IMR-90 (cell line): ENCODE measurements at regions not wholly inside any gene's neighbourhood (a gene's known extent, or its start where the extent isn't known, plus 50 kb on each side); places are given as distances from the start of the nearest gene placed in this dataset.
A peak's percentile ranks its signal among the peaks of the same experiment; 100 is the strongest.

Source experiments
- ATAC-seq: fragments of 200-7000 bp; cut with Tn5 transposase; 2 replicates; pipeline ENCODE4 v1.9.1; 2020; ENCODE audit warnings: low read depth, mild to moderate bottlenecking, moderate library complexity
- BruUV-seq: library from RNA; stranded (reverse); fragments of 400-500 nt; replicated peaks from 2 replicates; lab custom pipeline; 2021; lab: Mats Ljungman, UMichigan
- CTCF ChIA-PET: fragments of 300-600 bp; formaldehyde crosslinking; extraction: SDS; loops from one replicate; lab custom pipeline; 2021; ENCODE audit warnings: antibody characterized with exemption; lab: Yijun Ruan, JAX
- POLR2A ChIA-PET: fragments of 300-600 bp; sonication (Branson Sonifier 250); formaldehyde crosslinking; loops from one replicate; lab custom pipeline; 2022; ENCODE audit warnings: antibody characterized with exemption; ENCODE audit not compliant: unreplicated experiment; lab: Charles Lee
- DNase-seq: peaks from one replicate; pipeline ENCODE4 v3.0.0; 2013
- H2AFZ ChIP-seq: replicated peaks from 2 replicates; pipeline ENCODE3; 2013; ENCODE audit warnings: low read length, mild to moderate bottlenecking; ENCODE audit not compliant: poor library complexity
- H2AK5ac ChIP-seq: 2 replicates; pipeline ENCODE4 v1.6.1; 2013; ENCODE audit warnings: low read depth, low read length, inconsistent platforms
- H2AK9ac ChIP-seq: replicated peaks from 2 replicates; pipeline ENCODE3; 2013; ENCODE audit warnings: mild to moderate bottlenecking, low read depth, low read length, moderate library complexity; ENCODE audit not compliant: poor library complexity
- H2BK120ac ChIP-seq: 2 replicates; pipeline ENCODE4 v1.6.1; 2013; ENCODE audit warnings: low read depth, low read length, inconsistent platforms
- H2BK15ac ChIP-seq: 3 replicates; pipeline ENCODE4 v1.6.1; 2013; ENCODE audit warnings: low read depth, low read length, inconsistent platforms
- H2BK20ac ChIP-seq: 2 replicates; pipeline ENCODE4 v1.6.1; 2013; ENCODE audit warnings: low read depth, mild to moderate bottlenecking, inconsistent platforms, low read length, moderate library complexity
- H2BK5ac ChIP-seq: 2 replicates; pipeline ENCODE4 v1.6.1; 2013; ENCODE audit warnings: mild to moderate bottlenecking, low read depth, low read length, inconsistent platforms; ENCODE audit not compliant: poor library complexity, severe bottlenecking
- H3K14ac ChIP-seq: replicated peaks from 2 replicates; pipeline ENCODE4 v1.6.1; 2013; ENCODE audit warnings: low read depth, low read length, inconsistent platforms
- H3K18ac ChIP-seq: 2 replicates; pipeline ENCODE4 v1.6.1; 2013; ENCODE audit warnings: low read depth, low read length, control low read depth
- H3K23ac ChIP-seq: 2 replicates; pipeline ENCODE4 v1.6.1; 2013; ENCODE audit warnings: low read depth, low read length, inconsistent platforms
- H3K27ac ChIP-seq: 2 replicates; pipeline ENCODE4 v1.5.1; 2013; ENCODE audit warnings: mild to moderate bottlenecking, control low read depth, low read length; ENCODE audit not compliant: insufficient read depth
- H3K27me3 ChIP-seq: 2 replicates; pipeline ENCODE4 v1.6.1; 2013; ENCODE audit warnings: low read length; ENCODE audit not compliant: control insufficient read depth, insufficient read depth
- H3K36me3 ChIP-seq: 2 replicates; pipeline ENCODE4 v1.6.1; 2013; ENCODE audit warnings: low read length, mixed read lengths; ENCODE audit not compliant: control insufficient read depth, insufficient read depth
- H3K4ac ChIP-seq: 2 replicates; pipeline ENCODE4 v1.6.1; 2013; ENCODE audit warnings: low read depth, low read length, inconsistent platforms
- H3K4me1 ChIP-seq: 2 replicates; pipeline ENCODE4 v1.6.1; 2013; ENCODE audit warnings: low read length, mixed read lengths; ENCODE audit not compliant: control insufficient read depth, insufficient read depth
- H3K4me2 ChIP-seq: 2 replicates; pipeline ENCODE4 v1.6.1; 2013; ENCODE audit warnings: low read depth, mild to moderate bottlenecking, control low read depth, low read length, moderate library complexity
- H3K4me3 ChIP-seq: 2 replicates; pipeline ENCODE4 v1.5.1; 2013; ENCODE audit warnings: low read depth, mild to moderate bottlenecking, control low read depth, low read length, moderate library complexity; ENCODE audit not compliant: insufficient read depth
- H3K56ac ChIP-seq: 2 replicates; pipeline ENCODE4 v1.6.1; 2013; ENCODE audit warnings: low read length, inconsistent platforms; ENCODE audit not compliant: insufficient read depth; ENCODE audit errors: extremely low read depth
- H3K79me1 ChIP-seq, 2 experiments: 2 replicates each; pipeline ENCODE4 v1.6.1; 2013; ENCODE audit warnings: low read length in 2 of 2, inconsistent platforms in 1 of 2, low read depth in 1 of 2
- H3K9ac ChIP-seq: 2 replicates; pipeline ENCODE4 v1.6.1; 2013; ENCODE audit warnings: low read depth, low read length, control low read depth
- H3K9me1 ChIP-seq: 2 replicates; pipeline ENCODE4 v1.6.1; 2013; ENCODE audit warnings: low read length, inconsistent platforms; ENCODE audit not compliant: insufficient read depth
- H3K9me3 ChIP-seq: 2 replicates; pipeline ENCODE4 v1.6.1; 2013; ENCODE audit warnings: low read length; ENCODE audit not compliant: control insufficient read depth, insufficient read depth
- H4K20me1 ChIP-seq: 2 replicates; pipeline ENCODE4 v1.6.1; 2013; ENCODE audit warnings: low read length, inconsistent platforms; ENCODE audit not compliant: insufficient read depth
- H4K5ac ChIP-seq: 2 replicates; pipeline ENCODE4 v1.6.1; 2013; ENCODE audit warnings: mild to moderate bottlenecking, low read depth, low read length, control low read depth
- H4K8ac ChIP-seq, 2 experiments: 2 replicates each; pipeline ENCODE4 v1.6.1; 2013; ENCODE audit warnings: low read depth in 2 of 2, low read length in 2 of 2, control low read depth in 1 of 2, inconsistent platforms in 1 of 2
- H4K91ac ChIP-seq: 2 replicates; pipeline ENCODE4 v1.6.1; 2013; ENCODE audit warnings: low read depth, low read length, inconsistent platforms; ENCODE audit not compliant: insufficient read depth
- BHLHE40 ChIP-seq: fragments of 150-350 bp; IDR thresholded peaks from 2 replicates; pipeline ENCODE4 v1.6.1; 2016; ENCODE audit warnings: mild to moderate bottlenecking, low read depth, low read length
- CEBPB ChIP-seq: IDR thresholded peaks from 2 replicates; pipeline ENCODE4 v1.6.1; 2012; ENCODE audit warnings: low read depth, low read length, improper control_type of control experiment
- CHD1 ChIP-seq: IDR thresholded peaks from 2 replicates; pipeline ENCODE4 v1.6.1; 2012; ENCODE audit warnings: low read depth, low read length, improper control_type of control experiment
- CTCF ChIP-seq: conservative IDR thresholded peaks from 2 replicates; pipeline ENCODE4 v1.5.1; 2012; ENCODE audit warnings: mild to moderate bottlenecking, low read depth, low read length, improper control_type of control experiment
- ELK1 ChIP-seq: fragments of 150-350 bp; IDR thresholded peaks from 2 replicates; pipeline ENCODE4 v1.6.1; 2016; ENCODE audit warnings: low read depth, mild to moderate bottlenecking, low read length, moderate library complexity, borderline replicate concordance
- FOS ChIP-seq: fragments of 150-350 bp; IDR thresholded peaks from 2 replicates; pipeline ENCODE4 v1.6.1; 2016; ENCODE audit warnings: low read depth, low read length
- MAFK ChIP-seq: IDR thresholded peaks from 2 replicates; pipeline ENCODE4 v1.6.1; 2012; ENCODE audit warnings: low read depth, low read length, improper control_type of control experiment
- MXI1 ChIP-seq: IDR thresholded peaks from 2 replicates; pipeline ENCODE4 v1.6.1; 2012; ENCODE audit warnings: low read depth, mild to moderate bottlenecking, low read length, moderate library complexity, borderline replicate concordance
- NFE2L2 ChIP-seq: fragments of 150-350 bp; IDR thresholded peaks from 2 replicates; pipeline ENCODE4 v1.6.1; 2016; ENCODE audit warnings: low read depth, mild to moderate bottlenecking, low read length
- POLR2A ChIP-seq: IDR thresholded peaks from 2 replicates; pipeline ENCODE4 v1.6.1; 2012; ENCODE audit warnings: mild to moderate bottlenecking, low read depth, low read length
- RCOR1 ChIP-seq: IDR thresholded peaks from 2 replicates; pipeline ENCODE4 v1.6.1; 2012; ENCODE audit warnings: mild to moderate bottlenecking, low read length, improper control_type of control experiment; ENCODE audit not compliant: insufficient replicate concordance
- RFX5 ChIP-seq: IDR thresholded peaks from 2 replicates; pipeline ENCODE4 v1.8.0; 2012; ENCODE audit warnings: low read depth, mild to moderate bottlenecking, low read length, moderate library complexity
- SMC3 ChIP-seq: fragments of 150-350 bp; IDR thresholded peaks from 2 replicates; pipeline ENCODE4 v1.6.1; 2016; ENCODE audit warnings: low read depth, mild to moderate bottlenecking, antibody characterized with exemption, low read length, moderate library complexity
- WGBS, 2 experiments: methylation state at CpG; one replicate each; pipeline versions ENCODE4 v1.1.5 to v1.1.7; 2013; ENCODE audit warnings: missing lambda C conversion rate in 2 of 2; ENCODE audit not compliant: insufficient read length in 1 of 2; ENCODE audit errors: extremely low coverage in 2 of 2; 5-methylcytosine and 5-hydroxymethylcytosine counted together
- dilution Hi-C: fragments of 300-500 bp; cut with HindIII; formaldehyde crosslinking; loops from one replicate; pipeline ENCODE4 v1.14.3; 2018; ENCODE audit warnings: low sequenced_read_pairs; ENCODE audit not compliant: unreplicated experiment
- in situ Hi-C: fragments of 300-500 bp; cut with MboI; formaldehyde crosslinking; loops from 3 replicates; pipeline ENCODE4 v1.14.3; 2019; ENCODE audit warnings: low sequenced_read_pairs, inconsistent platforms, mixed read lengths
- intact Hi-C: fragments of 100-400 bp; cut with micrococcal nuclease; formaldehyde crosslinking; loops from 2 replicates; pipeline ENCODE4 v1.10.0; 2022

DNA sequence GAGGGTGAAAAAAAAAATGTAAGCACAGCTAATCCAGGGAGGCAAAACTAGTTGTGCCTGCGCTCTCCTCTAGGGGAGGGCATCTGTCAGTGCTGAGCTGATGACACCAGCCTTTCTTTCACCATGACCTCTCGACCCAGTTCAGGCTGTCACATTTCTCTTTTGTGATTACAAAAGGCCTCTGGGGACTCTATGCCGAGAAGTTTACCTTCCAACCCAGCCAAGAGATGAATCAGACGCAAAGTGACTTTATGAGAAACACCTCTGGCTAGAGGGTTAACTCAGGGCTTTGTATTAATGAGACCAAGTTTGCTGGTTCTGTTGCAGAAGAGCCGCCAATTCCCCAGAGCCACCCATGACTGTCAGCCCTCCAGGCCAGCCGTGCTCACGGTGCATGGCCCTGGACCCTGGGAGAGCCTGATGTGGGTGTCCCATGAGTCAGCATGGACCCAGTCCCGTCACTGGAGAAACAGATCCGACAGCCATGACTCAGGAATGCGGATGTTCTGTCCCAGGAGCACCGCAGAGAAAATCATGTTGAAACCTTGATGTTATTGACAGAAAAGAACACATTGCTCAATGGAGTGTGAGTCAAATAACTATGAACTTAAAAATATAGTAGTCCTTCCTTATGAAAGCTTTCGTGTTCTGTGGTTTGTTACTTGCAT is 437.2 kb downstream of the HS3ST3B1 start (continued):
- peak; percentile 96 for TF ChIP-seq FOS
- TF ChIP-seq RFX5 = no peak

- H2BK15ac ChIP-seq = peak overlapping the region; percentile 10; the same call in 1 of the 3 replicates
- peaks cover 10% of the 10 kb centered on the region for H3K4me1 ChIP-seq
- intact Hi-C loops = no loop called here
- H3K4me2 ChIP-seq = no peak overlapping the region
- H4K91ac ChIP-seq = peak overlapping the region; percentile 41; the same call in 1 of the 2 replicates
- no peak overlapping the region for H4K8ac ChIP-seq
- H3K27me3 ChIP-seq = no peaks in the 10 kb centered on the region
- POLR2A ChIA-PET = no interaction called here
- H3K36me3 ChIP-seq = no peaks in the 10 kb centered on the region
- H3K4me3 ChIP-seq = no peak overlapping the region
- in situ Hi-C loops = loop anchor here (10.0 kb wide), 1 partner anchor 108 kb away; no protein-coding TSS in a partner anchor
- peak overlapping the region; percentile 89 for H2BK120ac ChIP-seq
- H2AFZ ChIP-seq = no peak overlapping the region
- peak overlapping the region; percentile 62; the same call in 1 of the 2 replicates for H2BK20ac ChIP-seq
- H2BK5ac ChIP-seq = no peak overlapping the region
- no peak overlapping the region for H3K14ac ChIP-seq
- no peak overlapping the region for H2AK9ac ChIP-seq
- H3K9ac ChIP-seq = no peak overlapping the region
- peak overlapping the region; percentile 55 for H2AK5ac ChIP-seq
- no peaks in the 10 kb centered on the region for H3K79me1 ChIP-seq
- no TSS peak for BruUV-seq
- H3K18ac ChIP-seq = no peak overlapping the region
- H4K20me1 ChIP-seq = no peaks in the 10 kb centered on the region
- dilution Hi-C loops = no loop called here
- WGBS, 2 experiments = no CpG with 5 or more reads among the region's 6 CpGs
- H3K56ac ChIP-seq = no peak overlapping the region
- no peaks in the 10 kb centered on the region for H3K9me3 ChIP-seq
- H3K23ac ChIP-seq = no peak overlapping the region
- DNase-seq (no peak), ATAC-seq (no peak)
- CTCF ChIA-PET = interaction anchor here (0.6 kb wide), 1 partner anchor 178 kb away, joined by 3 read pairs; no protein-coding TSS in a partner anchor
- H3K4ac ChIP-seq = peak overlapping the region; percentile 57
- H3K27ac ChIP-seq = no peak overlapping the region
- peaks cover 6% of the 10 kb centered on the region; the same call in 1 of the 2 replicates for H3K9me1 ChIP-seq
- no peak overlapping the region for H4K5ac ChIP-seq
- no peak for TF ChIP-seq FOS
- no peak for TF ChIP-seq ELK1
- no peak for TF ChIP-seq MXI1
- no peak for TF ChIP-seq MAFK
- TF ChIP-seq SMC3 = no peak
- no peak for TF ChIP-seq CTCF
- TF ChIP-seq CHD1 = no peak
- TF ChIP-seq POLR2A = no peak
- TF ChIP-seq RCOR1 = no peak
- TF ChIP-seq NFE2L2 = no peak
- no peak for TF ChIP-seq CEBPB
- TF ChIP-seq BHLHE40 = no peak
Measured at GRCh38 chr17:14736631-14737030, 435.8 kb downstream of the HS3ST3B1 start.
